ENCODE measurements at regions not wholly inside any gene's neighbourhood (a gene's known extent, or its start where the extent isn't known, plus 50 kb on each side); places are given as distances from the start of the nearest gene placed in this dataset.
"Not testable (repeated sequence)": the region's sequence is repeated elsewhere in the genome, so short reads cannot be mapped to it uniquely, and the experiment has no call there.

- peak; percentile 27 for DNase-seq
Measured at GRCh38 chr6:113172531-113172966, 684.6 kb upstream of the MARCKS start.

GRCh38 chr6:113178349-113178748 is 678.8 kb upstream of the MARCKS start:
- no peak for DNase-seq

- no peak for DNase-seq
Measured at GRCh38 chr6:113181164-113181563, 676.0 kb upstream of the MARCKS start.

- peak; percentile 51 for DNase-seq
Measured at GRCh38 chr6:113182370-113183141, 674.6 kb upstream of the MARCKS start.

GRCh38 chr6:113184291-113184690 is 672.9 kb upstream of the MARCKS start:
- DNase-seq, result no peak

- DNase-seq, result no peak
Measured at GRCh38 chr6:113184736-113185135, 672.4 kb upstream of the MARCKS start.

- no peak for DNase-seq
Measured at GRCh38 chr6:113185299-113185698, 671.8 kb upstream of the MARCKS start.

- no peak for DNase-seq
Measured at GRCh38 chr6:113187661-113188060, 669.5 kb upstream of the MARCKS start.

- no peak for DNase-seq
Measured at GRCh38 chr6:113188962-113189361, 668.2 kb upstream of the MARCKS start.

GRCh38 chr6:113190170-113190569 is 667.0 kb upstream of the MARCKS start:
- no peak for DNase-seq

GRCh38 chr6:113194090-113194489 is 663.1 kb upstream of the MARCKS start:
- DNase-seq, result no peak

GRCh38 chr6:113202852-113203714 is 654.1 kb upstream of the MARCKS start:
- no peak for DNase-seq

GRCh38 chr6:113203715-113204110 is 653.4 kb upstream of the MARCKS start:
- DNase-seq, result no peak

GRCh38 chr6:113205553-113205952 is 651.6 kb upstream of the MARCKS start:
- DNase-seq, result no peak

- DNase-seq, result no peak
Measured at GRCh38 chr6:113208726-113209125, 648.4 kb upstream of the MARCKS start.

GRCh38 chr6:113209315-113209714 is 647.8 kb upstream of the MARCKS start:
- DNase-seq, result no peak

- no peak for DNase-seq
Measured at GRCh38 chr6:113211170-113211569, 646.0 kb upstream of the MARCKS start.

- DNase-seq, result no peak
Measured at GRCh38 chr6:113219783-113220182, 637.4 kb upstream of the MARCKS start.

GRCh38 chr6:113220832-113221231 is 636.3 kb upstream of the MARCKS start:
- DNase-seq, result no peak

GRCh38 chr6:113221850-113222249 is 635.3 kb upstream of the MARCKS start:
- no peak for DNase-seq

GRCh38 chr6:113246186-113246585 is 611.0 kb upstream of the MARCKS start:
- no peak for DNase-seq

- DNase-seq, result no peak
Measured at GRCh38 chr6:113248532-113248931, 608.6 kb upstream of the MARCKS start.

- not testable (repeated sequence) for DNase-seq
Measured at GRCh38 chr6:113254194-113254593, 603.0 kb upstream of the MARCKS start.

- no peak for DNase-seq
Measured at GRCh38 chr6:113258771-113259170, 598.4 kb upstream of the MARCKS start.
